ENCODE measurements at regions not wholly inside any gene's neighbourhood (a gene's known extent, or its start where the extent isn't known, plus 50 kb on each side); places are given as distances from the start of the nearest gene placed in this dataset.

- Histone ChIP-seq H3K27ac (ENCODE audit: low read depth, low read length) (no peak overlapping the region), H2AFZ (ENCODE audit: low read depth, low read length, severe bottlenecking) (no peak overlapping the region), H3K9me3 (ENCODE audit: insufficient read depth, low read length) (no peaks in the 10 kb centered on the region), H3K4me2 (ENCODE audit: low read depth, low read length, poor library complexity, severe bottlenecking) (no peak overlapping the region), H3K79me2 (ENCODE audit: insufficient read depth, low read length) (no peaks in the 10 kb centered on the region), H3K4me3 (ENCODE audit: insufficient read depth, low read length, poor library complexity, severe bottlenecking) (no peak overlapping the region), H3K27me3 (ENCODE audit: low read length) (no peaks in the 10 kb centered on the region), H3F3A (ENCODE audit: insufficient read depth) (no peaks in the 10 kb centered on the region), H3K9ac (ENCODE audit: low read length) (no peak overlapping the region), H3K36me3 (ENCODE audit: low read length) (no peaks in the 10 kb centered on the region), H3K9me2 (replicated peaks; ENCODE audit: insufficient read depth, low read length) (no peaks in the 10 kb centered on the region), H4K20me1 (ENCODE audit: low read depth, low read length) (no peaks in the 10 kb centered on the region)
- TF ChIP-seq EZH2phosphoT487 (conservative IDR thresholded peaks at IDR 0.05; ENCODE audit: low read length) (no peak), CTCF (IDR thresholded peaks at IDR 0.05; ENCODE audit: insufficient read depth, low read length, poor library complexity, severe bottlenecking) (no peak)
These were observed 135.9 kb upstream of the ASB18 start for GRCh38 chr2:236400046-236400574.

GRCh38 chr2:236400594-236401360 lies 136.6 kb upstream of the ASB18 start:
- no peak overlapping the region for H3K4me2 ChIP-seq (ENCODE audit: low read depth, low read length, poor library complexity, severe bottlenecking)
- no peaks in the 10 kb centered on the region for H4K20me1 ChIP-seq (ENCODE audit: low read depth, low read length)
- H3K9ac ChIP-seq (ENCODE audit: low read length), result no peak overlapping the region
- no peak overlapping the region for H3K4me3 ChIP-seq (ENCODE audit: insufficient read depth, low read length, poor library complexity, severe bottlenecking)
- TF ChIP-seq EZH2phosphoT487 (conservative IDR thresholded peaks at IDR 0.05; ENCODE audit: low read length) (no peak), CTCF (IDR thresholded peaks at IDR 0.05; ENCODE audit: insufficient read depth, low read length, poor library complexity, severe bottlenecking) (no peak)
- no peak overlapping the region for H3K27ac ChIP-seq (ENCODE audit: low read depth, low read length)
- H3F3A ChIP-seq (ENCODE audit: insufficient read depth), result no peaks in the 10 kb centered on the region
- H3K9me2 ChIP-seq (replicated peaks; ENCODE audit: insufficient read depth, low read length), result no peaks in the 10 kb centered on the region
- no peaks in the 10 kb centered on the region for H3K9me3 ChIP-seq (ENCODE audit: insufficient read depth, low read length)
- no peaks in the 10 kb centered on the region for H3K79me2 ChIP-seq (ENCODE audit: insufficient read depth, low read length)
- no peaks in the 10 kb centered on the region for H3K27me3 ChIP-seq (ENCODE audit: low read length)
- no peaks in the 10 kb centered on the region for H3K36me3 ChIP-seq (ENCODE audit: low read length)
- H2AFZ ChIP-seq (ENCODE audit: low read depth, low read length, severe bottlenecking), result no peak overlapping the region

GRCh38 chr2:236402033-236402790 lies 138.0 kb upstream of the ASB18 start:
- Histone ChIP-seq H3K4me3 (ENCODE audit: insufficient read depth, low read length, poor library complexity, severe bottlenecking) (no peak overlapping the region), H3K9me3 (ENCODE audit: insufficient read depth, low read length) (no peaks in the 10 kb centered on the region), H3K79me2 (ENCODE audit: insufficient read depth, low read length) (no peaks in the 10 kb centered on the region), H3K27me3 (ENCODE audit: low read length) (no peaks in the 10 kb centered on the region), H3F3A (ENCODE audit: insufficient read depth) (no peaks in the 10 kb centered on the region), H3K9ac (ENCODE audit: low read length) (no peak overlapping the region), H3K9me2 (replicated peaks; ENCODE audit: insufficient read depth, low read length) (no peaks in the 10 kb centered on the region), H4K20me1 (ENCODE audit: low read depth, low read length) (no peaks in the 10 kb centered on the region), H3K27ac (ENCODE audit: low read depth, low read length) (no peak overlapping the region), H3K36me3 (ENCODE audit: low read length) (no peaks in the 10 kb centered on the region), H2AFZ (ENCODE audit: low read depth, low read length, severe bottlenecking) (no peak overlapping the region), H3K4me2 (ENCODE audit: low read depth, low read length, poor library complexity, severe bottlenecking) (no peak overlapping the region)
- TF ChIP-seq EZH2phosphoT487 (conservative IDR thresholded peaks at IDR 0.05; ENCODE audit: low read length), result no peak
- no peak for TF ChIP-seq CTCF (IDR thresholded peaks at IDR 0.05; ENCODE audit: insufficient read depth, low read length, poor library complexity, severe bottlenecking)
